ENCODE measurements at regions not wholly inside any gene's neighbourhood (a gene's known extent, or its start where the extent isn't known, plus 50 kb on each side); places are given as distances from the start of the nearest gene placed in this dataset.

DNA sequence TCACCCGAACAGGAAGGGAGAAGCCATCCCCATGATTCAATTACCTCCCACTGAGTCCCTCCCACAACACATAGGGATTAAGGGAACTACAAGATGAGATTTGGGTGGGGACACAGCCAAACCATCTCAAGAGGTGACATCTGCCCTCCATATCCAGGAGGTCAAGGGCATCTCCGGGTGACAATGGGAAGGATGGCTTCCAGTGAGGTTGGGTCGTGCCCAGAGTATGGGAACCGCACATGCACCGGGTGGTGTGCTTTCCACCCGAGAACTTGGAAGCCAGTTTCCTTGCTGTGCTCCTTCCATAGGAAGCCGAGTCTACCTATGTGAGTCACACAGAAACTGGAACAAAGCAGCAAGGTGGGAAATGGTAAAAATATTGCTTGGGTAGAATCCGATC is 216.9 kb upstream of the SALL3 start:
- DNase-seq = peak; percentile 10
- H3K9me3 ChIP-seq = peaks cover 0 to 28% (median 5%) of the 10 kb centered on the region in 8 donors
- TF ChIP-seq CTCF (IDR thresholded peaks at IDR 0.05 in 8 of 11, conservative IDR thresholded peaks at IDR 0.05 in 3 of 11) = no peak
- TF ChIP-seq POLR2A (IDR thresholded peaks at IDR 0.05) = no peak
- no peak for TF ChIP-seq POLR2AphosphoS5 (IDR thresholded peaks at IDR 0.05)
- WGBS, 5 donors = 85 to 94% (median 90%) methylated on average over 7 to 8 of the region's 8 CpGs
- H3K4me1 ChIP-seq = no peaks in the 10 kb centered on the region
- peaks cover 0 to 23% (median 0%) of the 10 kb centered on the region in 7 donors for H3K27me3 ChIP-seq (replicated peaks in 1 of 7)
- intact Hi-C loops (cut with DNase I; ENCODE audit: low total_unique reads) = no loop called here
- no peaks in the 10 kb centered on the region for H3K36me3 ChIP-seq
- no peak overlapping the region for H3K4me3 ChIP-seq
- no peak overlapping the region for H3K27ac ChIP-seq

DNA sequence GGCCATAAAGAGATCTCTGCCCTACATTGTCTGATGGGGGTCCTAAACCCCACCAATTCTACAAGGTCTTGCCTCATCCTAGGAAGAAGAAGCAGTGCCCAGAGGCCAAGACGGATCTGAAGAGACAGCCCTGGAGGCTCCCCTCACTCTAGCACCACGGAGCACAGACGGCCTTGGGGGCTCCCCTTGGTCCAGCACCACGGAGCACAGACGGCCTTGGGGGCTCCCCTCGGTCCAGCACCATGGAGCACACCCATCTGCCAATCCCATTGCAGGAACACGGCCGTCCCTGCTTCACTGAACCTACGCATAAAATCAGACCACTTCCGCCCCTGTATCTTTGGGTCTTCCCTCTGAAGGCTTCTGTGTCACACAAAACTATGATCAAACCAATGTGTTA is 215.1 kb upstream of the SALL3 start:
- Histone ChIP-seq H3K9me3 (peaks cover 0 to 28% (median 5%) of the 10 kb centered on the region in 8 donors), H3K27me3 (replicated peaks in 1 of 7) (peaks cover 0 to 24% (median 0%) of the 10 kb centered on the region in 7 donors), H3K4me1 (no peaks in the 10 kb centered on the region), H3K36me3 (no peaks in the 10 kb centered on the region), H3K4me3 (no peak overlapping the region), H3K27ac (no peak overlapping the region)
- no peak for DNase-seq
- 78 to 90% (median 84%) methylated on average over 10 of the region's 10 CpGs for WGBS, 5 donors
- TF ChIP-seq POLR2A (IDR thresholded peaks at IDR 0.05) (no peak), CTCF (IDR thresholded peaks at IDR 0.05 in 8 of 11, conservative IDR thresholded peaks at IDR 0.05 in 3 of 11) (no peak), POLR2AphosphoS5 (IDR thresholded peaks at IDR 0.05) (no peak)
- intact Hi-C loops (cut with DNase I; ENCODE audit: low total_unique reads) = no loop called here

DNA sequence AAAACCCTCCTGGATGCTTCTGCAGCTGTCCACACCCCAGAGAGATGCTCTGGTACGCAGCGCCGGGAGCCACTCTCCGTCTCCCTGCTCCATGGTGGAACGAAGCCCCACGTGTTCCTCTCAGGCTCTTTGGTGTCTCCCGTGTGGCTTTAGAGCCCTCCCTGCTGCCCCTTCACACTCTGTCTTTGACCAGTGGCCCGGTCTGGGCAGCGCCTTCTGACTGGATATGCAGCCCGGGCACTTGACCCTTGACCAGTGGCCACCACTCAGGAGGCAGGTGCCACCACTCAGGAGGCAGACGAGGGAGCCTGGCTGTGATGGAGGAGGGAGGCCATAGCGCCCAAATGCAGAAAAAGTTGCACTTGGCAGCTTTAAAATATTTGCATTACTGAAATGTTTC is 214.5 kb upstream of the SALL3 start:
- peaks cover 0 to 28% (median 5%) of the 10 kb centered on the region in 8 donors for H3K9me3 ChIP-seq
- whole genome bisulfite sequencing, 5 donors = 77 to 88% (median 87%) methylated on average over 12 of the region's 12 CpGs
- H3K36me3 ChIP-seq = no peaks in the 10 kb centered on the region
- H3K27me3 ChIP-seq (replicated peaks in 1 of 7) = peaks cover 0 to 29% (median 0%) of the 10 kb centered on the region in 7 donors
- intact Hi-C loops (cut with DNase I; ENCODE audit: low total_unique reads) = no loop called here
- DNase-seq = no peak
- H3K27ac ChIP-seq = no peak overlapping the region
- no peak overlapping the region for H3K4me3 ChIP-seq
- TF ChIP-seq CTCF (IDR thresholded peaks at IDR 0.05 in 8 of 11, conservative IDR thresholded peaks at IDR 0.05 in 3 of 11) (no peak), POLR2AphosphoS5 (IDR thresholded peaks at IDR 0.05) (no peak), POLR2A (IDR thresholded peaks at IDR 0.05) (no peak)
- H3K4me1 ChIP-seq = no peaks in the 10 kb centered on the region

- DNase-seq = no peak
- peaks cover 0 to 21% (median 5%) of the 10 kb centered on the region in 8 donors for H3K9me3 ChIP-seq
- H3K27me3 ChIP-seq (replicated peaks in 1 of 7) = peaks cover 0 to 29% (median 0%) of the 10 kb centered on the region in 7 donors
- H3K36me3 ChIP-seq = no peaks in the 10 kb centered on the region
- H3K4me1 ChIP-seq = no peaks in the 10 kb centered on the region
- H3K4me3 ChIP-seq = no peak overlapping the region
- TF ChIP-seq POLR2AphosphoS5 (IDR thresholded peaks at IDR 0.05) (no peak), POLR2A (IDR thresholded peaks at IDR 0.05) (no peak), CTCF (IDR thresholded peaks at IDR 0.05 in 8 of 11, conservative IDR thresholded peaks at IDR 0.05 in 3 of 11) (no peak)
- H3K27ac ChIP-seq = no peak overlapping the region
- intact Hi-C loops (cut with DNase I; ENCODE audit: low total_unique reads) = no loop called here
- WGBS, 5 donors = 80 to 87% (median 82%) methylated on average over 23 of the region's 23 CpGs
Observed at GRCh38 chr18:78765637-78766281, 213.9 kb upstream of the SALL3 start.

Data from spleen (tissue), 11 donors.